ENCODE measurements at regions not wholly inside any gene's neighbourhood (a gene's known extent, or its start where the extent isn't known, plus 50 kb on each side); places are given as distances from the start of the nearest gene placed in this dataset.
"Not testable (repeated sequence)": the region's sequence is repeated elsewhere in the genome, so short reads cannot be mapped to it uniquely, and the experiment has no call there.

GRCh38 chr5:6287176-6287575 lies 91.2 kb downstream of the MED10 start:
- ChIA-PET CTCF (interaction anchor here (0.5 to 1.4 kb wide), 2 partner anchors 65 to 148 kb away, joined by 5 read pairs; no protein-coding TSS in a partner anchor), POLR2A (no interaction called here)
- Mint-ChIP-seq H3K36me3 (no peaks in the 10 kb centered on the region), H3K4me3 (no peak overlapping the region), H3K9me3 (no peaks in the 10 kb centered on the region), H3K27me3 (ENCODE audit: low read depth) (peaks cover 12% of the 10 kb centered on the region), H3K4me1 (no peaks in the 10 kb centered on the region), H3K27ac (no peak overlapping the region)
- TF ChIP-seq KAT7 (CRISPR knock-in tag; IDR thresholded peaks at IDR 0.05; ENCODE audit: borderline replicate concordance) (no peak), ATF2 (CRISPR knock-in tag; IDR thresholded peaks at IDR 0.05; ENCODE audit: borderline replicate concordance, low read depth) (no peak), MXD4 (CRISPR knock-in tag; IDR thresholded peaks at IDR 0.05; ENCODE audit: borderline replicate concordance) (no peak), CBFB (CRISPR knock-in tag; IDR thresholded peaks at IDR 0.05; ENCODE audit: low read depth) (no peak), ZSCAN18 (CRISPR knock-in tag; IDR thresholded peaks at IDR 0.05) (no peak), ZNF263 (CRISPR knock-in tag; IDR thresholded peaks at IDR 0.05; ENCODE audit: low read depth) (no peak), SOX15 (CRISPR knock-in tag; IDR thresholded peaks at IDR 0.05) (no peak), CDX4 (CRISPR knock-in tag; IDR thresholded peaks at IDR 0.05; ENCODE audit: borderline replicate concordance) (no peak), SP1 (CRISPR knock-in tag; conservative IDR thresholded peaks at IDR 0.05) (no peak), ATF1 (CRISPR knock-in tag; IDR thresholded peaks at IDR 0.05) (no peak), ZNF423 (CRISPR knock-in tag; IDR thresholded peaks at IDR 0.05) (no peak), CREB1 (CRISPR knock-in tag; IDR thresholded peaks at IDR 0.05) (no peak), JAZF1 (CRISPR knock-in tag; IDR thresholded peaks at IDR 0.05) (no peak), FOXK1 (CRISPR knock-in tag; IDR thresholded peaks at IDR 0.05) (no peak), FOXJ3 (CRISPR knock-in tag; IDR thresholded peaks at IDR 0.05; ENCODE audit: borderline replicate concordance) (no peak), ATF3 (CRISPR knock-in tag; conservative IDR thresholded peaks at IDR 0.05) (no peak)
- ATAC-seq: peak; percentile 28; the same call in 1 of the 2 replicates
- DNase-seq (ENCODE audit: low spot score): no peak

- CTCF ChIA-PET: no interaction called here
- POLR2A ChIA-PET: no interaction called here
- Mint-ChIP-seq H3K4me3 (no peak overlapping the region), H3K27ac (no peak overlapping the region), H3K4me1 (no peaks in the 10 kb centered on the region), H3K9me3 (no peaks in the 10 kb centered on the region), H3K27me3 (ENCODE audit: low read depth) (peaks cover 12% of the 10 kb centered on the region), H3K36me3 (no peaks in the 10 kb centered on the region)
- ATAC-seq (no peak), DNase-seq (ENCODE audit: low spot score) (no peak)
- TF ChIP-seq IRF2 (CRISPR knock-in tag; IDR thresholded peaks at IDR 0.05; ENCODE audit: borderline replicate concordance, low read depth) (no peak), FOXP4 (CRISPR knock-in tag; IDR thresholded peaks at IDR 0.05) (no peak)
Observed at GRCh38 chr5:6286404-6286803, 91.9 kb downstream of the MED10 start.

- H3K27ac Mint-ChIP-seq; POLR2A ChIA-PET; CTCF ChIA-PET; H3K36me3 Mint-ChIP-seq; H3K4me3 Mint-ChIP-seq; H3K9me3 Mint-ChIP-seq; DNase-seq (ENCODE audit: low spot score); H3K27me3 Mint-ChIP-seq (ENCODE audit: low read depth); H3K4me1 Mint-ChIP-seq; ATAC-seq: not testable (repeated sequence)
Observed at GRCh38 chr5:6284491-6284890, 93.9 kb downstream of the MED10 start.
